ENCODE measurements at regions not wholly inside any gene's neighbourhood (a gene's known extent, or its start where the extent isn't known, plus 50 kb on each side); places are given as distances from the start of the nearest gene placed in this dataset.

DNA sequence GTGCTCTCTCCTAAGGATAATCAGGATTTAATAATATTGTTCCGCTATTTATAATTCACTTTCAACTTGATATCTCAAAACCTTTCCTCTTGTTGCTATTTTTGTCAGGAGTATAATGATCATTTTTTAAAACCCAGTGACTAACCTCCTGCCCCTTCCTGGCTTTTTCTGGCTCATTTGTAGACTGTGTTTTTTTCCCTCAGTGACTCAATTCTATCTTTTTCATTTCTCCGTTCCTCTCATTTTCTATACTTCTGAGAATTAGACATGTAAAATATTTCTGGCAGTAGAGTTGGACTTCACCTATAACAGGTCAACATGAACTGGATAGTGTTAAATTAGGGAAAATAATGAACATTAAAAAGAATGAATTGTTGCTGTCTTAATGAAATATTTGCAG lies 490.7 kb downstream of the EDEM1 start:
- BruUV-seq (replicated peaks), result no TSS peak
- intact Hi-C loops (cut with micrococcal nuclease; ENCODE audit: unreplicated experiment), result no loop called here
- Histone ChIP-seq H3K4me2 (no peak overlapping the region), H3K9me3 (ENCODE audit: insufficient read depth, low read depth) (no peaks in the 10 kb centered on the region), H3K9me2 (ENCODE audit: insufficient read depth) (no peaks in the 10 kb centered on the region), H3K79me2 (ENCODE audit: low read depth) (no peaks in the 10 kb centered on the region), H3K27ac (no peak overlapping the region), H3K36me3 (ENCODE audit: low read depth) (no peaks in the 10 kb centered on the region), H3K4me1 (replicated peaks; ENCODE audit: insufficient read depth) (no peaks in the 10 kb centered on the region), H2AFZ (no peak overlapping the region), H3F3A (ENCODE audit: insufficient read depth, low read depth) (no peaks in the 10 kb centered on the region), H3K27me3 (ENCODE audit: insufficient read depth, low read depth) (no peaks in the 10 kb centered on the region), H4K20me1 (ENCODE audit: insufficient read depth) (no peaks in the 10 kb centered on the region), H3K4me3 (no peak overlapping the region)
- POLR2A ChIA-PET (ENCODE audit: unreplicated experiment), result no interaction called here
- DNase-seq, result no peak
- CTCF ChIA-PET, result no interaction called here
- TF ChIP-seq EZH2 (IDR thresholded peaks at IDR 0.05; ENCODE audit: low read depth), result no peak
- TF ChIP-seq, protein P1, sequence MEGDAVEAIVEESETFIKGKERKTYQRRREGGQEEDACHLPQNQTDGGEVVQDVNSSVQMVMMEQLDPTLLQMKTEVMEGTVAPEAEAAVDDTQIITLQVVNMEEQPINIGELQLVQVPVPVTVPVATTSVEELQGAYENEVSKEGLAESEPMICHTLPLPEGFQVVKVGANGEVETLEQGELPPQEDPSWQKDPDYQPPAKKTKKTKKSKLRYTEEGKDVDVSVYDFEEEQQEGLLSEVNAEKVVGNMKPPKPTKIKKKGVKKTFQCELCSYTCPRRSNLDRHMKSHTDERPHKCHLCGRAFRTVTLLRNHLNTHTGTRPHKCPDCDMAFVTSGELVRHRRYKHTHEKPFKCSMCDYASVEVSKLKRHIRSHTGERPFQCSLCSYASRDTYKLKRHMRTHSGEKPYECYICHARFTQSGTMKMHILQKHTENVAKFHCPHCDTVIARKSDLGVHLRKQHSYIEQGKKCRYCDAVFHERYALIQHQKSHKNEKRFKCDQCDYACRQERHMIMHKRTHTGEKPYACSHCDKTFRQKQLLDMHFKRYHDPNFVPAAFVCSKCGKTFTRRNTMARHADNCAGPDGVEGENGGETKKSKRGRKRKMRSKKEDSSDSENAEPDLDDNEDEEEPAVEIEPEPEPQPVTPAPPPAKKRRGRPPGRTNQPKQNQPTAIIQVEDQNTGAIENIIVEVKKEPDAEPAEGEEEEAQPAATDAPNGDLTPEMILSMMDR (conservative IDR thresholded peaks at IDR 0.05), result no peak

DNA sequence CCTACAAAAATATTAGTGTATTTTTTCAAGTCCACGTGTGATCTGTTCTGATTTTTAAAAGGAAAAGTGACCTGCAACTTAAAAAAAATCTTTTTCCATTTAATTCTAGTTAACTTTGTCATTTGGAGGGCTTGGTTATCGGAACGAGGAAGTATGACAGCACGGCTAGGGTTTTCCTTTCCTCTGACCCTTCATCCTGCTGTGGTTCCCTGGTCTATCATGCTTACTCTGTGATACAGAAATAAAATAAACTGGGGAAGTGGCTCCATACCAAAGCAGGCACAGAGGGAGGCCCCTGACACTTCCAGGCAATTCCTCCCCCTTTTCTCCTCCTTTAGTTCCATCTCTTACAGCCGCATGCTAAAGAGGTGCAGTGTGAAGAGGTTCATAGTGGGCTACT lies 491.3 kb downstream of the EDEM1 start:
- H3K79me2 ChIP-seq (ENCODE audit: low read depth), result no peaks in the 10 kb centered on the region
- ChIA-PET POLR2A (ENCODE audit: unreplicated experiment) (no interaction called here), CTCF (no interaction called here)
- BruUV-seq (replicated peaks), result no TSS peak
- H4K20me1 ChIP-seq (ENCODE audit: insufficient read depth), result no peaks in the 10 kb centered on the region
- H3K4me1 ChIP-seq (replicated peaks; ENCODE audit: insufficient read depth), result no peaks in the 10 kb centered on the region
- intact Hi-C loops (cut with micrococcal nuclease; ENCODE audit: unreplicated experiment), result no loop called here
- no peak overlapping the region for H3K4me3 ChIP-seq
- no peak for DNase-seq
- TF ChIP-seq, protein P1 (conservative IDR thresholded peaks at IDR 0.05), result no peak
- TF ChIP-seq EZH2 (IDR thresholded peaks at IDR 0.05; ENCODE audit: low read depth), result no peak
- H3K9me3 ChIP-seq (ENCODE audit: insufficient read depth, low read depth), result no peaks in the 10 kb centered on the region
- H3K9me2 ChIP-seq (ENCODE audit: insufficient read depth), result no peaks in the 10 kb centered on the region
- H2AFZ ChIP-seq, result no peak overlapping the region
- no peaks in the 10 kb centered on the region for H3K27me3 ChIP-seq (ENCODE audit: insufficient read depth, low read depth)
- no peak overlapping the region for H3K4me2 ChIP-seq
- no peaks in the 10 kb centered on the region for H3K36me3 ChIP-seq (ENCODE audit: low read depth)
- H3K27ac ChIP-seq, result no peak overlapping the region
- H3F3A ChIP-seq (ENCODE audit: insufficient read depth, low read depth), result no peaks in the 10 kb centered on the region

DNA sequence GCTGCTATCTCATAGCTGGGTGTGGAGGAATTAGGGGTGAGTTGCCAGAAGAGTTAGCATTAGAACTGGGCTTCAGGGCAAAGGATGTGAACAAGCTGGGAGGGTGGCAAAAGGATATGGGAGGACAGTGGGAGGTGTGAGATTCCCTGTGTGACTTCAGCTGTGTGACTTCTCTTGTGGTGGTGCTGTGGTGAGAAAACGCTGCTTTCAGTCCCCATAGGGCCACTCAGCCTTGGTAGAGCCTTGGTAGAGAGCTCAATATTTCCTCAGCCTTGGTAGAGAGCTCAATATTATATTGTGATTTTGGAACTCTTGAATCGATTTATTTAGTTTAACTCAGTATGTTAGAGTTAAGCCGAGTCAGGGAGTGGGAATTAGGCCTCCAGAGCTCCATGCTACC lies 499.7 kb downstream of the EDEM1 start:
- H3K4me2 ChIP-seq, result no peak overlapping the region
- BruUV-seq (replicated peaks), result no TSS peak
- H3K4me3 ChIP-seq, result no peak overlapping the region
- no peaks in the 10 kb centered on the region for H3K27me3 ChIP-seq (ENCODE audit: insufficient read depth, low read depth)
- 0 out of 2 replicates have a peak, but pooled peaks cover 8% of the 10 kb centered on the region for H3F3A ChIP-seq (ENCODE audit: insufficient read depth, low read depth)
- CTCF ChIA-PET, result no interaction called here
- H3K9me3 ChIP-seq (ENCODE audit: insufficient read depth, low read depth), result peaks cover 17% of the 10 kb centered on the region; the same call in 1 of the 2 replicates
- TF ChIP-seq, protein P1 (conservative IDR thresholded peaks at IDR 0.05), result no peak
- TF ChIP-seq EZH2 (IDR thresholded peaks at IDR 0.05; ENCODE audit: low read depth), result no peak
- no peaks in the 10 kb centered on the region for H4K20me1 ChIP-seq (ENCODE audit: insufficient read depth)
- peaks cover 26% of the 10 kb centered on the region; the same call in 1 of the 2 replicates for H3K36me3 ChIP-seq (ENCODE audit: low read depth)
- intact Hi-C loops (cut with micrococcal nuclease; ENCODE audit: unreplicated experiment), result no loop called here
- no peak overlapping the region for H2AFZ ChIP-seq
- no peaks in the 10 kb centered on the region for H3K79me2 ChIP-seq (ENCODE audit: low read depth)
- H3K9me2 ChIP-seq (ENCODE audit: insufficient read depth), result no peaks in the 10 kb centered on the region
- H3K4me1 ChIP-seq (replicated peaks; ENCODE audit: insufficient read depth), result no peaks in the 10 kb centered on the region
- no peak overlapping the region for H3K27ac ChIP-seq
- no peak for DNase-seq
- POLR2A ChIA-PET (ENCODE audit: unreplicated experiment), result interaction anchor here (0.6 kb wide), 1 partner anchor 40 kb away, joined by 5 read pairs; no protein-coding TSS in a partner anchor
